NT2/D1 (cell line): ENCODE measurements at regions not wholly inside any gene's neighbourhood (a gene's known extent, or its start where the extent isn't known, plus 50 kb on each side); places are given as distances from the start of the nearest gene placed in this dataset.

Experiments
- SUZ12 ChIP-seq: IDR thresholded peaks from 2 replicates; pipeline ENCODE4 v1.6.1; 2011; ENCODE audit not compliant: insufficient read length, insufficient read depth; ENCODE audit errors: extremely low read depth
- YY1 ChIP-seq: IDR thresholded peaks from 2 replicates; pipeline ENCODE4 v1.6.1; 2011; ENCODE audit not compliant: insufficient read length, insufficient read depth
- ZNF274 ChIP-seq: IDR thresholded peaks from 2 replicates; pipeline ENCODE4 v1.6.1; 2011; ENCODE audit warnings: mild to moderate bottlenecking, low read depth, low read length

GRCh38 chr11:98559961-98560360 is 460.8 kb upstream of the CNTN5 start:
- TF ChIP-seq ZNF274 (no peak), YY1 (no peak), SUZ12 (no peak)
